ENCODE measurements at regions not wholly inside any gene's neighbourhood (a gene's known extent, or its start where the extent isn't known, plus 50 kb on each side); places are given as distances from the start of the nearest gene placed in this dataset.

- Histone ChIP-seq H3K36me3 (no peaks in the 10 kb centered on the region), H3K4me1 (ENCODE audit: low read depth) (no peaks in the 10 kb centered on the region), H3K4me3 (no peak overlapping the region), H3K9me3 (ENCODE audit: low read depth) (no peaks in the 10 kb centered on the region), H3K27me3 (no peaks in the 10 kb centered on the region), H3K27ac (no peak overlapping the region)
- no peak for DNase-seq (ENCODE audit: low read depth in 1 of 2, low spot score in 1 of 2)
- TF ChIP-seq CTCF (IDR thresholded peaks at IDR 0.05; ENCODE audit: low read depth, low read length): no peak
Observed at GRCh38 chrX:118167361-118167760, 50.8 kb upstream of the KLHL13 start.

GRCh38 chrX:118171356-118171755, 54.7 kb upstream of the KLHL13 start:
- no peaks in the 10 kb centered on the region for H3K4me1 ChIP-seq (ENCODE audit: low read depth)
- H3K4me3 ChIP-seq: no peak overlapping the region
- no peaks in the 10 kb centered on the region for H3K36me3 ChIP-seq
- no peak for DNase-seq (ENCODE audit: low read depth in 1 of 2, low spot score in 1 of 2)
- H3K27ac ChIP-seq: no peak overlapping the region
- H3K9me3 ChIP-seq (ENCODE audit: low read depth): no peaks in the 10 kb centered on the region
- no peaks in the 10 kb centered on the region for H3K27me3 ChIP-seq
- no peak for TF ChIP-seq CTCF (IDR thresholded peaks at IDR 0.05; ENCODE audit: low read depth, low read length)

- TF ChIP-seq CTCF (IDR thresholded peaks at IDR 0.05; ENCODE audit: low read depth, low read length): no peak
- H3K27ac ChIP-seq: no peak overlapping the region
- H3K27me3 ChIP-seq: no peaks in the 10 kb centered on the region
- no peak overlapping the region for H3K4me3 ChIP-seq
- H3K9me3 ChIP-seq (ENCODE audit: low read depth): no peaks in the 10 kb centered on the region
- DNase-seq (ENCODE audit: low read depth in 1 of 2, low spot score in 1 of 2): no peak
- no peaks in the 10 kb centered on the region for H3K36me3 ChIP-seq
- no peaks in the 10 kb centered on the region for H3K4me1 ChIP-seq (ENCODE audit: low read depth)
Observed at GRCh38 chrX:118174516-118175098, 58.0 kb upstream of the KLHL13 start.

GRCh38 chrX:118177708-118178107, 61.1 kb upstream of the KLHL13 start:
- Histone ChIP-seq H3K4me3 (no peak overlapping the region), H3K36me3 (no peaks in the 10 kb centered on the region), H3K4me1 (ENCODE audit: low read depth) (no peaks in the 10 kb centered on the region), H3K27ac (no peak overlapping the region), H3K27me3 (no peaks in the 10 kb centered on the region), H3K9me3 (ENCODE audit: low read depth) (no peaks in the 10 kb centered on the region)
- DNase-seq (ENCODE audit: low read depth in 1 of 2, low spot score in 1 of 2): no peak
- TF ChIP-seq CTCF (IDR thresholded peaks at IDR 0.05; ENCODE audit: low read depth, low read length): no peak

GRCh38 chrX:118178450-118178849, 61.8 kb upstream of the KLHL13 start:
- Histone ChIP-seq H3K9me3 (ENCODE audit: low read depth) (no peaks in the 10 kb centered on the region), H3K4me1 (ENCODE audit: low read depth) (no peaks in the 10 kb centered on the region), H3K27ac (no peak overlapping the region), H3K36me3 (no peaks in the 10 kb centered on the region), H3K4me3 (no peak overlapping the region), H3K27me3 (no peaks in the 10 kb centered on the region)
- TF ChIP-seq CTCF (IDR thresholded peaks at IDR 0.05; ENCODE audit: low read depth, low read length): no peak
- no peak for DNase-seq (ENCODE audit: low read depth in 1 of 2, low spot score in 1 of 2)

- Histone ChIP-seq H3K4me3 (no peak overlapping the region), H3K36me3 (no peaks in the 10 kb centered on the region), H3K4me1 (ENCODE audit: low read depth) (no peaks in the 10 kb centered on the region), H3K27me3 (no peaks in the 10 kb centered on the region), H3K27ac (no peak overlapping the region), H3K9me3 (ENCODE audit: low read depth) (no peaks in the 10 kb centered on the region)
- DNase-seq (ENCODE audit: low read depth in 1 of 2, low spot score in 1 of 2): no peak
- no peak for TF ChIP-seq CTCF (IDR thresholded peaks at IDR 0.05; ENCODE audit: low read depth, low read length)
Observed at GRCh38 chrX:118179161-118179560, 62.6 kb upstream of the KLHL13 start.
